22Rv1 (cell line): ENCODE measurements at regions not wholly inside any gene's neighbourhood (a gene's known extent, or its start where the extent isn't known, plus 50 kb on each side); places are given as distances from the start of the nearest gene placed in this dataset.
A peak's percentile ranks its signal among the peaks of the same experiment; 100 is the strongest.

Experiments used
- H3K27ac ChIP-seq: fragments of 450-650 bp; 2 replicates; pipeline ENCODE4 v1.5.1; 2017
- CTCF ChIP-seq: fragments of 450-650 bp; IDR thresholded peaks from 2 replicates; pipeline ENCODE4 v1.5.1; 2017; ENCODE audit warnings: mild to moderate bottlenecking
- ZFX ChIP-seq: fragments of 450-650 bp; IDR thresholded peaks from 2 replicates; pipeline ENCODE4 v1.6.1; 2017; ENCODE audit warnings: antibody characterized with exemption, borderline replicate concordance

DNA sequence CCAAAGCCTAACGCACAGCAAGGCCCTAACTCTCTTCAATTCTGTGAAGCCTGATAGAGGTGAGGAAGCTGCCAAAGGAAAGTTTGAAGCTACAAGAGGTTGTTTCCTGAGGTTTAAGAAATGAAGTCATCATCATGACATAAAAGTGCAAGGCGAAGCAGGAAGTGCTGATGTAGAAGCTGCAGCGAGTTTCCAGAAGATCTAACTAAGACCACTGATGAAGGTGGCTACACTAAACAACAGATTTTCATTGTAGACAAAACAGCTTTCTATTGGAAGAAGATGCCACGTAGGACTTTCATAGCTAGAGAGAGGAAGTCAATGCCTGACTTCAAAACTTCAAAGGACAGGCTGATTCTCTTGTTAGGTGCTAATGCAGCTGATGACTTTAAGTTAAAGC, 385.6 kb upstream of the OR4E1 start:
- TF ChIP-seq CTCF (no peak), ZFX (no peak)
- no peak overlapping the region for H3K27ac ChIP-seq

DNA sequence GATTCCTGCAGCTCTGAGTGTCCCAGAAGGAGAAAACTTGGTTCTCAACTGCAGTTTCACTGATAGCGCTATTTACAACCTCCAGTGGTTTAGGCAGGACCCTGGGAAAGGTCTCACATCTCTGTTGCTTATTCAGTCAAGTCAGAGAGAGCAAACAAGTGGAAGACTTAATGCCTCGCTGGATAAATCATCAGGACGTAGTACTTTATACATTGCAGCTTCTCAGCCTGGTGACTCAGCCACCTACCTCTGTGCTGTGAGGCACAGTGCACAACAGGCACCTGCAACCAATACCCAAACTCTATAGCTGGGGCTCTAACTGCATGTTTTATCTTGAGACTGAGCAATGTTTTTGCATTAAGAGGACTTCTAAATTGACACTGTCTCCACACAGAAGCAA, 379.2 kb upstream of the OR4E1 start:
- TF ChIP-seq CTCF (no peak), ZFX (no peak)
- H3K27ac ChIP-seq = no peak overlapping the region

DNA sequence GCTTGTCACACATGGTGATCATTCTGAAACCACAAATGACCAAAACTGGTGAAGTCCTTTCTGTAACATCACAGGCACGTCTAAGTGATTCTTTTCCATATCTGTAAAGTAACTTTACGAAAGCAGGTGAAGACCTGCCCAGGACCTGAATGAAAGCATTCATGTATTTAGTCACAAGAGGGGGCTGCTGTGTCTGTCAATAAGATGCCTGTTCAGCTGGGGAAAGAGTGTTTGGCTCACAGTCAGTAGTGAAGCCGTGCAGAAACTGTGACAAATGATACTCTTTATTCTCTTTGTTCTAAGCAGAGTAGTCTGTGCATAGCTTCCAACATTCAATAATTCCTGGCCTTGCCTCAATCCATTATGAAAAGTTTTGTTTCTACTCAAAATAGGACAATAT, 373.5 kb upstream of the OR4E1 start:
- H3K27ac ChIP-seq = no peak overlapping the region

DNA sequence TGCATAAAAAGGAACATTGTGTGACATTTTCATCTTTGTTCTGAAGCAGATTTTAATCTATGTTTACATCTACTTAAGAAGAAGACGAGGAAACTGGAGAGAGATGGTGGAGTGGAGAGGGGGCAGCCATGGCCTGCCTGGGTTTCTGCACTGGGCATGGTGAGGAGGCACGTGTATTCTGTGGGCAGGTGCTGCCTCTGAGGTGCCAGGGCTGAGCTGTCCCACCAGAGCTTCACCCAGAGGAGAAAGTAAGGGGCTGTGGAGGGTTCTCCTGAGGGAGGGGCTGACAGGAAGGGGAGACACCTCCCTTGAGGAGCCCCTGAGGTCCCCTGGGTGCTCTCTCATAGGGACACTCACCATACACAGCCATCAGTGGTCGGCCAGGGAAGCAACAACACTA, 372.4 kb upstream of the OR4E1 start:
- H3K27ac ChIP-seq = no peak overlapping the region
- no peak for TF ChIP-seq ZFX
- TF ChIP-seq CTCF = no peak

More for the DNA sequence above, 373.5 kb upstream of the OR4E1 start:
- TF ChIP-seq CTCF (peak; percentile 57), ZFX (no peak)

GRCh38 chr14:22044193-22044592, 370.6 kb upstream of the OR4E1 start:
- TF ChIP-seq CTCF = no peak
- TF ChIP-seq ZFX = no peak
- H3K27ac ChIP-seq = no peak overlapping the region

- H3K27ac ChIP-seq = no peak overlapping the region
- no peak for TF ChIP-seq CTCF
- no peak for TF ChIP-seq ZFX
Measured at GRCh38 chr14:22040781-22041125, 367.1 kb upstream of the OR4E1 start.

DNA sequence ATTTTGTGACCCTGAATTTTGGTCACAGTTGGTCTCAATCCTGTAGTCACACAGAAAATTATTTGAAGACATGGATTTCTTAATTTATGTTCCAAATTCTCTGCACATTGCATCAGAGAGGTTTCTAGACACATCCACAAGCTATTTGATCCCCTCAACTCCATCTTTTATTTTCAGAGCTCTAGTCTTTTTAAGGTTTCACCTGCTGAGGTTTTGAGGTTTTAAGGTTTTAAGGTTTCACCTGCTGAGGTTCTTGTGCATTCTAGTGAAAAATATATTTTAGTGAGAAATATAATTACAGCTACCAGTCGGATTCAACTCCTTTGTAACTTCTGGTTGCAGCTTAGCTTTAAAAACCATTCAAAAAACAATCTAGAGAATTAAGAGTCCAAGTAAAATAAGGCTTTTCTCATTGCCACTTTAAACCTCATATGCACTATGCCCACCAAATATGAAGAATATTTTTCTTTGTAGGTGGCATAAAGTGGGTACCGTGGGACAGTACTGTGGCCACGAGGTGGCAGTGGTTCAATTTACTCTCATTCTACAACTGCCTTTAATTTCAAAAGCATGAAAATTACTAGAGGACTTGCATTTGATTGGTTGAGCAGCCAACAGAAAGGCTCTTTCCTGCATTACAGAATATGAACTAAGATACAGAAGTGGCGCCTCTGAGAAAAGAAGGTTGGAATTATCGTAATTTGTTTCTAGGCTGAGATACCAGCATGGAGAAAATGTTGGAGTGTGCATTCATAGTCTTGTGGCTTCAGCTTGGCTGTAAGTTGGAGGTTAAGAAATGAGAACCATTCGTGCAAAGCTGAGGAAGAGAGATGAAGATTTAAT, 366.5 kb upstream of the OR4E1 start:
- no peak for TF ChIP-seq ZFX
- TF ChIP-seq CTCF = peak; percentile 82
- no peak overlapping the region for H3K27ac ChIP-seq
